GM19438 (cell line): ENCODE measurements at regions not wholly inside any gene's neighbourhood (a gene's known extent, or its start where the extent isn't known, plus 50 kb on each side); places are given as distances from the start of the nearest gene placed in this dataset.

Source experiments
- ATAC-seq: cut with Tn5 transposase; IDR thresholded peaks from one replicate; pipeline ENCODE4 v1.9.1; 2021; ENCODE audit warnings: low read depth; ENCODE audit not compliant: unreplicated experiment

DNA sequence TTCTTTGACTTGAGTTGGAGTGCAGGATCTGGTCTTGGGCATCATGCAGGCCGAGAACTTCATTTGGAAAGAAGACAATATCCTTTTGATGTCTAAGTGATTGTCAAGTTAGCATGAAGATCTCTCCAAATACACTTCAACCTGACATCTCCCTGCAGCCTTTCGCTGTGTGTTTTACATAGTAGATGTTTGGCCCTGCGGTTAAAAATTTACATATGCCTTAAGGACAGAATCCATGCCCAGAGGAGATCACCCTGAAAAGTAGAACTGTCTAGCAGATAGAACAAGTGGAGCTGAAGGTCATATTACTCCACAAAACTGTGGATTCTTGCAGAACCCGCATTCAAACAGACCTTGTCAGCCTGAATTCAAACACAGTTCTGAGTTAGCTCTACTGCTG lies 409.9 kb downstream of the LPIN1 start:
- ATAC-seq = no peak

DNA sequence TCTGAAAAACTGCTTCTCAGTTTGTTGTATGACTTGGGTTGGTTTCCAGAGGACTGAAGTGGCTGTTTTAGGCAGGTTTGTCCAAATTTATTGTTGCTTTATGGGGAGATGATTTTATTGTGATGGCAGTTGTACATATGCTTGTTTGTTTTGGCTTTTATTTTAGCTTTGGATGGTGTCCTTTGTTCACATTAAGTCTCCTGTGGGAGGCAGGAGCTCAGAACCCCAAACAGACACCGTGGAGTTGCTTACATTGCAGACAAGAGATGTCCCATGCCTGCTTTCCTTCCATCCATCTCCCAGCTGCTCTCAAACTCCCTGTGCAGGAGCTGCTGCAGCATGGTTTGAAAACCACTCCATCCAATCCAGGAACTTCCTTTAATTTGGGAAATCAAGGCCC lies 414.7 kb downstream of the LPIN1 start:
- ATAC-seq = no peak

- ATAC-seq = no peak
Observed at GRCh38 chr2:12162269-12163247, 416.1 kb downstream of the LPIN1 start.

- no peak for ATAC-seq
Observed at GRCh38 chr2:12163866-12164265, 417.4 kb downstream of the LPIN1 start.

GRCh38 chr2:12164689-12165088 lies 418.3 kb downstream of the LPIN1 start:
- ATAC-seq = no peak

- no peak for ATAC-seq
Observed at GRCh38 chr2:12167525-12168317, 421.3 kb downstream of the LPIN1 start.

- no peak for ATAC-seq
Observed at GRCh38 chr2:12168354-12168753, 421.9 kb downstream of the LPIN1 start.

GRCh38 chr2:12168791-12169388 lies 422.5 kb downstream of the LPIN1 start:
- ATAC-seq = no peak

GRCh38 chr2:12169721-12170120 lies 423.3 kb downstream of the LPIN1 start:
- ATAC-seq = no peak

- no peak for ATAC-seq
Observed at GRCh38 chr2:12170121-12170520, 423.7 kb downstream of the LPIN1 start.

DNA sequence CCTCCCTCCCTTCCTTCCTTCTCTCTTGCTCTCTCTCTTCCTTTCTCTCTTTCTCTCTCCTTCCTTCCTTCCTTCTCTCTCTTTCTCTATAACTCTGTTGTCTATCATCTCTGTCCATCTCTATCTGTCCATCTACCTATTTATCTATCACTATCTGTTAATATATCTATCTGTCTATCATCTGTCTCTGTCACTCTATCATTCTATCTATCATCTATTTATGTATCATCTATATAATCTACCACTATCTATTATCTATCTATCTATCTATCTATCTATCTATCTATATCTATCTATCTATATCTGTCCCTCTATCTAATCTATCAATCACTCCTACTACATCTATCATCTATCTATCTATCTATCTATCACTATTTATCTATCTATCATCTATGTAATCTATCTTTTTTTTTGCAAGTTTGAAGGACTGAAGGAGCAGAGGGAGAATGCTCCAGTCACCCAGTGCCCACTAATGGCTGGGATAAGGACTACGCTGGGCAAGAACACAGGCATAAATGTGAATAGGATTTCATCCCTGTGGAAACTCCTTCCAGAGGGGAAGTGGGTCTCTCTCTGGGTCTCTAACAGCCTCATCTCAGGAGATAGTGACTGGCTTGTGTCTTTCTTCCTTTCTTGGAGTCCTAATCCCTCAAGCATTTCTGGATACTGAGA lies 427.0 kb downstream of the LPIN1 start:
- no peak for ATAC-seq

GRCh38 chr2:12173943-12174340 lies 427.5 kb downstream of the LPIN1 start:
- no peak for ATAC-seq

- no peak for ATAC-seq
Observed at GRCh38 chr2:12175323-12175722, 428.9 kb downstream of the LPIN1 start.

- peak; percentile 82 for ATAC-seq
Observed at GRCh38 chr2:12176623-12177454, 430.4 kb downstream of the LPIN1 start.

DNA sequence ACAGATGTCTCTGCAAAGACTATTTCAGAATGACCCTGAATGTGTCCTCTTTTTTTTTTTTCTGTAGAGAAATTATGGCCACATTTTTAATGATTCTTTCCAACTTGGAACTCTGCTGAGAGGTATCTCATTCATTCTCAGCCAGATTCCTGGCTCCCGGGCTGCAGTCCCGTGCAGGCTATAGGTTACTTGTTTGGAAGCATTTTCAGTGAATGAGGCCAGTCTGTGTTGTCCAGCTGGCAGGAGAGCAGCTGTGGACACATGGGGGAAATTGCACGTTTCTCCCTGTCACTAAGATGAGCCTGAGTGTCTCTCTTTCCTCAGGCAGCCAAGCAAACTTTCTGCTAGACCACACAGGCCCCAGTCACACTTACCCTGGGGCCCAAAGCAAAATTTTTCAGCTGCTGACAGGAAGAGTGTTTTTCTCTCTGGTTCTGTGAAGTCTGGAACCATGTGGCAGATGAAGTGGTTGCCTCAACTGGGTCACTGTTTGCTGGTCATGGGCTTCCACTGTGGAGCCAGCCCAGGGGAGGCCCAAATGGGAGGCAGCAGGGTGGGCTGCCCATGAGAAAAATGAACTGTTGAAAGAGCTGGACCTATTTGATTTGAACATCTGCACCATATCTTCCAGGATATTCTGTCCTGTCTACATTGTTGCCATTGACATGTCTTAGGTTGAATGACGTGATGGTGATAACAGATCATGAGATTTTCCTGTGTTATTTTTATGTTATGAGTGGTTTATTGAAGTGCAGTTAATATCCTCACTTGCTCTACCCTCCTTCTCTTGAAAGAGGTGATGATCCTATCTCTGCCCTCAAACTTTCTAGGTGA lies 431.2 kb downstream of the LPIN1 start:
- ATAC-seq = peak; percentile 79

- no peak for ATAC-seq
Observed at GRCh38 chr2:12178289-12179080, 432.1 kb downstream of the LPIN1 start.

- no peak for ATAC-seq
Observed at GRCh38 chr2:12180031-12180430, 433.6 kb downstream of the LPIN1 start.

DNA sequence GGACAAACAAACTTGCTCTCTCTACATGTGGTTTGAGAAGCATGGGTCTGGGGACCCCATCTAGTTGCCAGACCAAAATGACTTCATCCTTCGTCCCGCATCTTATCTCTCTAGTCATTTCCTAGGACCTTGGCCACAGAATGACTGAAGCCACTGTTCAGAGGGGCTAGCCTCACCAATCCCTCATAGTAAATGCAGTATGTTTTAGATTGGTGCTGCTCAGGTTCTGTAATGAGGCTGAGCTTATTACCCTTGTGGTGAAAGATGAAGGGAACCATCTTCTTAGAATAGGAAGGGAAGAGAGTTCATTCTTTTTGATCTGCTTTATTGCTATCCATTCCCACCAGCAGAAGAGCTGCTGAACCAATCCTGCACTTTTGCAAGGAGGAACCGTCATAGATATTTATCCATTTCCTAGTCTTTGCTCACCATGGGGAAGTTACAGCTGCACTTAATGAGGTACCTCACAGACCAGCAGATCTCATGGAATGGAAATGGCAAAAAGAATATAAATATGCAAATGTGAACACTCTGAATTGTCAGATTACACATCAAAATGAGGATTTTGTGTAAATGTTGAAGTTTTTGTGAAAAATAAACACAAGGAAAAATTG lies 436.7 kb downstream of the LPIN1 start:
- no peak for ATAC-seq
